ENCODE measurements at regions not wholly inside any gene's neighbourhood (a gene's known extent, or its start where the extent isn't known, plus 50 kb on each side); places are given as distances from the start of the nearest gene placed in this dataset.

DNA sequence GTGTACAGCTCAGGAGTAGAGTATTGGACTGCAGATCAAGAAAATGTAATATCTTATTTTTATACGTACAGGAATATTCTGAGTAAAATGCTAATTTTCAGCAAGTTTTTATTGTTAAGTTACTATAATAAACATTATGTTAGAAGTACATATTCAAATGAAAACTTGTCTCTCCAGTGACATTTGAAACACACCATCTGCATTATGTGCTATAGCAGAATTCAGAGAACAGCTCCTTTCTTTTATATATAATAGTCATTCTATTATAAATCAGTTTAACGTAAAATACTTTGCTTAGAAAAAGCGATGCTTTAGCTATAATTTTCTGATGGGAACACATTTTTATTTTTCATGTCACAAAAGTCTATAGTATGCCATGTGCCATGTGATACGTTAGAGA is 249.0 kb downstream of the PTPRC start:
- H3K27me3 ChIP-seq (replicated peaks; ENCODE audit: control insufficient read depth, insufficient read depth, low read length), result no peaks in the 10 kb centered on the region
- BruUV-seq (replicated peaks), result no TSS peak
- ChIA-PET POLR2A (no interaction called here), CTCF (no interaction called here)
- H3K27ac Mint-ChIP-seq (ENCODE audit: unreplicated experiment), result no peak overlapping the region
- no peaks in the 10 kb centered on the region for H3K9me3 Mint-ChIP-seq (ENCODE audit: unreplicated experiment)
- H3K9me3 ChIP-seq, result no peaks in the 10 kb centered on the region
- H3K4me3 Mint-ChIP-seq (ENCODE audit: unreplicated experiment), result no peak overlapping the region
- H3K4me3 ChIP-seq (ENCODE audit: low read depth, low read length), result no peak overlapping the region
- H3K36me3 Mint-ChIP-seq (ENCODE audit: insufficient read depth, unreplicated experiment), result peaks cover 6% of the 10 kb centered on the region
- TF ChIP-seq, protein P1, sequence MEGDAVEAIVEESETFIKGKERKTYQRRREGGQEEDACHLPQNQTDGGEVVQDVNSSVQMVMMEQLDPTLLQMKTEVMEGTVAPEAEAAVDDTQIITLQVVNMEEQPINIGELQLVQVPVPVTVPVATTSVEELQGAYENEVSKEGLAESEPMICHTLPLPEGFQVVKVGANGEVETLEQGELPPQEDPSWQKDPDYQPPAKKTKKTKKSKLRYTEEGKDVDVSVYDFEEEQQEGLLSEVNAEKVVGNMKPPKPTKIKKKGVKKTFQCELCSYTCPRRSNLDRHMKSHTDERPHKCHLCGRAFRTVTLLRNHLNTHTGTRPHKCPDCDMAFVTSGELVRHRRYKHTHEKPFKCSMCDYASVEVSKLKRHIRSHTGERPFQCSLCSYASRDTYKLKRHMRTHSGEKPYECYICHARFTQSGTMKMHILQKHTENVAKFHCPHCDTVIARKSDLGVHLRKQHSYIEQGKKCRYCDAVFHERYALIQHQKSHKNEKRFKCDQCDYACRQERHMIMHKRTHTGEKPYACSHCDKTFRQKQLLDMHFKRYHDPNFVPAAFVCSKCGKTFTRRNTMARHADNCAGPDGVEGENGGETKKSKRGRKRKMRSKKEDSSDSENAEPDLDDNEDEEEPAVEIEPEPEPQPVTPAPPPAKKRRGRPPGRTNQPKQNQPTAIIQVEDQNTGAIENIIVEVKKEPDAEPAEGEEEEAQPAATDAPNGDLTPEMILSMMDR (IDR thresholded peaks at IDR 0.05; ENCODE audit: insufficient read depth in 1 of 2, low read depth in 1 of 2, low read length in 1 of 2, severe bottlenecking in 1 of 2, unreplicated experiment in 1 of 2), result no peak
- intact Hi-C loops (cut with micrococcal nuclease; ENCODE audit: unreplicated experiment), result loop anchor here (10.0 kb wide), 1 partner anchor 227 kb away; no protein-coding TSS in a partner anchor
- no peak for DNase-seq
- peaks cover 4% of the 10 kb centered on the region; the same call in 1 of the 2 replicates for H3K4me1 ChIP-seq
- H3K27me3 Mint-ChIP-seq (ENCODE audit: insufficient read depth, unreplicated experiment), result no peaks in the 10 kb centered on the region
- peaks cover 18% of the 10 kb centered on the region for H3K4me1 Mint-ChIP-seq (ENCODE audit: low read depth, unreplicated experiment)
- no peaks in the 10 kb centered on the region for H3K36me3 ChIP-seq (ENCODE audit: control insufficient read depth, insufficient read depth, low read length)

DNA sequence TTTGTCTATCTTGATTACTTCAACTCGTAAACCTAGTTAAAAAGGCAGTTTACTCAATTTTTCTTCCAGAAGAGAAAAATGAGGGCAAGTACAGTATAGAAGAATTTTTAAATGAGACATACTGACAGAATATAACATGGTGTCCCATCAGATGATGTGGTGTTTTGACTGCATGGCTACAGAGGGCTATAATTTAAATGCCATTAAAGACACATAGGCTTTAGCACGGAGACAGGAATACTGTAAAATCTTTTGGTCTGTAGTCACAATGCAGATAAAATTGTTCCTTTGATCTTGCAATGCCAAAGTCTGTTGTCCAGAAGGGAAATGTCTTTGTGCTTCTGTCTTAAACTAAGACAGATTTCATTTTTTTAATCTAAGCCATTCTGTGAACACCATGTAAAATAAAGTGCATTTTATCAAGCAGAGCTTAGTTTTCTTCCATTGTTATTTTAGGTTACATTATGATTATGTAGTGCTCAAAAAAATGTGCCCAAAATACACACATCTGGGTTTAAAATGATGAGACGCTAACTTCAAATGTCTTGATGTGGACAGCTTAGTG is 249.6 kb downstream of the PTPRC start:
- TF ChIP-seq, protein P1 (IDR thresholded peaks at IDR 0.05; ENCODE audit: insufficient read depth in 1 of 2, low read depth in 1 of 2, low read length in 1 of 2, severe bottlenecking in 1 of 2, unreplicated experiment in 1 of 2), result no peak
- H3K4me3 ChIP-seq (ENCODE audit: low read depth, low read length), result no peak overlapping the region
- Mint-ChIP-seq H3K27me3 (ENCODE audit: insufficient read depth, unreplicated experiment) (no peaks in the 10 kb centered on the region), H3K4me3 (ENCODE audit: unreplicated experiment) (no peak overlapping the region), H3K9me3 (ENCODE audit: unreplicated experiment) (no peaks in the 10 kb centered on the region), H3K4me1 (ENCODE audit: low read depth, unreplicated experiment) (peaks cover 18% of the 10 kb centered on the region), H3K27ac (ENCODE audit: unreplicated experiment) (no peak overlapping the region), H3K36me3 (ENCODE audit: insufficient read depth, unreplicated experiment) (peaks cover 6% of the 10 kb centered on the region)
- no peaks in the 10 kb centered on the region for H3K27me3 ChIP-seq (replicated peaks; ENCODE audit: control insufficient read depth, insufficient read depth, low read length)
- H3K9me3 ChIP-seq, result no peaks in the 10 kb centered on the region
- intact Hi-C loops (cut with micrococcal nuclease; ENCODE audit: unreplicated experiment), result loop anchor here (10.0 kb wide), 1 partner anchor 226 kb away; no protein-coding TSS in a partner anchor
- POLR2A ChIA-PET, result no interaction called here
- peaks cover 4% of the 10 kb centered on the region; the same call in 1 of the 2 replicates for H3K4me1 ChIP-seq
- H3K36me3 ChIP-seq (ENCODE audit: control insufficient read depth, insufficient read depth, low read length), result no peaks in the 10 kb centered on the region
- CTCF ChIA-PET, result no interaction called here
- no TSS peak for BruUV-seq (replicated peaks)
- DNase-seq, result no peak

DNA sequence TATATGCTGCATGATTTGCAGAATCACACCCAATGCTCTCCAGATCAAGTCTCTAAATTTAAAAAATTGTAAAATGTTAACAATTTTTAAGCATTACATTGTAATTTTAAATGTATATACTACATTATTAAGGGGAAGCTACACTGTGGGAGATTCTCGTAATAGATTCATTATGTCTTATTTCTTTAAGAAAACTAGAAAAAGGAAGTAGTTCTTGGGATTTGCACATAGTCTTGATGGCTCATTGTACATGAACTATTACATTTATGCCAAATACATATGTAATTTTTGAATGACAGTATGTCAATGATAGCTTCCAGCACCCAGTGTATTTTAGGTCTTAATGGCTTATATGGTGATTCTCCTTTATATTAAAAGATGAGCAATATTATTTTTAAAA is 250.3 kb downstream of the PTPRC start:
- no peak overlapping the region for H3K4me3 Mint-ChIP-seq (ENCODE audit: unreplicated experiment)
- H3K27ac Mint-ChIP-seq (ENCODE audit: unreplicated experiment), result no peak overlapping the region
- intact Hi-C loops (cut with micrococcal nuclease; ENCODE audit: unreplicated experiment), result loop anchor here (10.0 kb wide), 1 partner anchor 226 kb away; no protein-coding TSS in a partner anchor
- DNase-seq, result no peak
- Histone ChIP-seq H3K4me1 (peaks cover 4% of the 10 kb centered on the region; the same call in 1 of the 2 replicates), H3K36me3 (ENCODE audit: control insufficient read depth, insufficient read depth, low read length) (no peaks in the 10 kb centered on the region), H3K9me3 (no peaks in the 10 kb centered on the region), H3K27me3 (replicated peaks; ENCODE audit: control insufficient read depth, insufficient read depth, low read length) (no peaks in the 10 kb centered on the region), H3K4me3 (ENCODE audit: low read depth, low read length) (no peak overlapping the region)
- ChIA-PET POLR2A (no interaction called here), CTCF (no interaction called here)
- BruUV-seq (replicated peaks), result no TSS peak
- peaks cover 6% of the 10 kb centered on the region for H3K36me3 Mint-ChIP-seq (ENCODE audit: insufficient read depth, unreplicated experiment)
- H3K4me1 Mint-ChIP-seq (ENCODE audit: low read depth, unreplicated experiment), result peaks cover 18% of the 10 kb centered on the region
- TF ChIP-seq, protein P1 (IDR thresholded peaks at IDR 0.05; ENCODE audit: insufficient read depth in 1 of 2, low read depth in 1 of 2, low read length in 1 of 2, severe bottlenecking in 1 of 2, unreplicated experiment in 1 of 2), result no peak
- H3K9me3 Mint-ChIP-seq (ENCODE audit: unreplicated experiment), result no peaks in the 10 kb centered on the region
- H3K27me3 Mint-ChIP-seq (ENCODE audit: insufficient read depth, unreplicated experiment), result no peaks in the 10 kb centered on the region

All from Caco-2 (cell line).